ENCODE measurements at regions not wholly inside any gene's neighbourhood (a gene's known extent, or its start where the extent isn't known, plus 50 kb on each side); places are given as distances from the start of the nearest gene placed in this dataset.
"Not testable (repeated sequence)": the region's sequence is repeated elsewhere in the genome, so short reads cannot be mapped to it uniquely, and the experiment has no call there.

DNA sequence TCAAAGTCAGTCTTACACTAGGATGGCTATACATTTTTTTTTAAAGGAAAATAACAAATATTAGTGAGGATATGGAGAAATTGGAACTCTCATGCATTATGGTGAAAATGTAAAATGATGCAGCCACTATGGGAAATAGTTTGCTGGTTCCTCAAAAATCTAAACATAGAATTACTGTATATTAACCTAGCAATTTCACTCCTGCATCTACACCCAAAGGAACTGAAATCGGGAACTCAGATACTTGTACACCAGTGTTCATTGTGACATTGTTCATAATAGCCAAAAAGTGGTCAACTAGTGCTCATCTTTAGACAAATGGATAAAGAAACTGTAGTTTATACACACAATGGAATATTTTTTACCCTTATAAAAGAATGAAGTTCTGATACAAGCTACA is 110.7 kb downstream of the UTRN start:
- FAIRE-seq, result no peak

DNA sequence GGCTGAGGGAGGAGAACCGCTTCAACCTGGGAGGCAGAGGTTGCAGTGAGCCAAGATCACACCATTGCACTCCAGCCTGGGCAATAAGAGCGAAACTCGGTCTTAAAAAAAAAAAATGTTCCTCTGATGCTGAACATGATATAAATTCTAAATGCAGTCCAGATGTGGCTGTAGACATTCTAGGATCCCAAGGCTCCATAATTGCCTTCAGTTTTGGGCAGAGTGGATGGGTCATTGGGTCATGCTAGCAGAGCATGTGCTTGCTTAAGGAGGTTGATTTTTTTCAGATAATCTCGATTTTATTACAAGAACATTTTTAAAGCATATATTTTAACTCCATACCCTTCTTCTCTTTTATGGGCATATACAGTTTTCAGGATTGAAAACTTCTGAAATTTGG is 112.0 kb downstream of the UTRN start:
- FAIRE-seq, result no peak

DNA sequence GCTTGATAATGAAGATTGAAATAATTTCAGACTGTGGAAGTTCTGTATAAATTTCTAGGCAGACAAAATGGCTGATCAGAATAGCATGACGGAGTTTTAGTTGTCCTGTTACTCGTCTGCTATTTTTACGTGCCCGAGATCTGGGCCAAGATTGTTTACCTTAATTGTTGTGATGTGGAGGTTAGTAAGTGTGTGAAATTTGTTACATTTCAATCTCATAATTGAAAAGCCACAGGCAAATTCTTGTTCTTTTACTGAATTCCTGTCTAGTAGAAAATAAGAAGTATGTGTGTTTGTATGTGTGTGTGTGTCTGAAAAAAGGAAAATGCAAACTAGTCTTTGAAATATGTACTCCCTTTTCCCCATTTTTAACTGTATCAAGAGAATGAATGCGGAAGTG is 115.2 kb downstream of the UTRN start:
- no peak for FAIRE-seq

DNA sequence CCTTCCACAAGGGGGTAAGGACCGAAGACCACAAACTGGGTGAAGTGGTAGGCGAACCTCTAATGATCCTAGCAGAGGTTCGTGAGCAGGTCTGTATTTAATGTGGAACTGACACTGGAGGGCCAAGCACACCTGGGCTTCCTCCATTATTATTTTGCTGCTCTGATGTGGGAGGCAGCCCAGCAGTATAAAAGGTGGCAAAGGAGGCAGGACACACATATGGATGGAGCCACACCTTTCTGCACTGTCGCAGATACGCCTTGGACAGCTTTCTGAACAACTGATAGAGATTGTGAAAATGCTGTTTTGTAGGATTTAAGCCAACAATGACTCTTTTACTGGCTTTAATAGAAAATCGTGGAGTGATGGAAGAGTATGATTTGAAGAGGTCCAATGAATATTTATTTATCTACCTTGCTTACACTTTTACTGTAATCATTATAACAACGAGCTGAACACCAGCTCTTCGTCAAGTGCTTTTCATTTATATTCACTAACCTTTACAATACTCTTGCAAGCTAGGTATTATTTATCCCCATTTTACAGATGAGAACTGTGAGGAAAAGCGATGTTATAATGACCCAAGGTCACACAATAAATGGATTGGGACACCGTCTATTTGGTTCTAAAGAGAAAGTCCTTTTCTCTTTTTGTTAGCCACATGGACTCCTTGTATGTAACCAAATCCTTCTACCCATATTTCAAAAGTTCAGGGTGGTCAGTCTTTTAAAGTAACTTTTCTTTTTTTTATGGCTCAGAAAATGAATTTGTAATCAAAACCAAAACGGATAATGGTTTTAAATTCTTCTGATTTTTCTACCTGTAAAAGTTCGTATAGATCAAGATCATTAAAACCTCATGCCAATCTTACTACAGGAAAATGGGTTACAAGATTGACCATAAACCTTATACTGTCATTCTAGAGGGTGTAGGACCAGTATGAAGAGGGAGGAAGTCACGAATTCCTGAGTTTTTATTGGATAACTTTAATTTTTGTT is 116.9 kb downstream of the UTRN start:
- no peak for FAIRE-seq

DNA sequence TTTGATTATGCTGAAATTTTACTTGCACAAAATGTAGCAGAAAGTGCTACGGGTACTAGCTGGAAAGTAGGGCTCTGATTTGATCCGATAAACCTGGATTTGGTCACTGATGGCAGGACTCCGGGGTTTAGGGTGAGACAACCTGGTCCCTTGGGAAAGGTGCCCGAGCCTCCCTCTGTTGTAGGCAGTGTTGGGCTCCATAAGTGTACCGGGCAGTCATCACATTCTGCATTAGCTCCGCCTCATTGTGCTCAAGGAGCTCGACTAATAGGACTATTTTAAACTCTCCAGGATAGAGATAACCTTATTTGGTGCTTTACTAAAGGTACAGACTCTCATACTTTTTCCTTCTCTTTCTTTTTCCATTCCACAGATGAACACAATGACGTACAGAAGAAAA is 117.6 kb downstream of the UTRN start:
- FAIRE-seq, result no peak

DNA sequence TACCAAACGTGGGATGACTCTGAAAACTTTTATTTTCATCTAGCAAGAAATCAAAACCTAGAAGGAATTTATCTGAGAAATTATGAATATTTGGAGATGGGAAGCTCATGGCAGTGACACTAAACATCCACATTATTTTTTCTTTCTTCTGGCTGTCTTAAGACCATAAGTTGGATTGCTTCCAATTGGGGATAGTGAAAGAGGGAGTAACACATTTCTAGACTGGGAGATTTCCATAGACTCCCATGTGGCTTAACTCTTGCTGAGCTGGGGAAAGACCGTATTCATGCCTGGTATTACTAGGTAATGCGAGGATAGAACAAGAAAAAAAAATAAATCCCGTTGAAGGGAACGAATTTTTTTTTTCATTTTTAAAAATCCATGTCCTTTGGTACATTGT is 120.0 kb downstream of the UTRN start:
- no peak for FAIRE-seq

DNA sequence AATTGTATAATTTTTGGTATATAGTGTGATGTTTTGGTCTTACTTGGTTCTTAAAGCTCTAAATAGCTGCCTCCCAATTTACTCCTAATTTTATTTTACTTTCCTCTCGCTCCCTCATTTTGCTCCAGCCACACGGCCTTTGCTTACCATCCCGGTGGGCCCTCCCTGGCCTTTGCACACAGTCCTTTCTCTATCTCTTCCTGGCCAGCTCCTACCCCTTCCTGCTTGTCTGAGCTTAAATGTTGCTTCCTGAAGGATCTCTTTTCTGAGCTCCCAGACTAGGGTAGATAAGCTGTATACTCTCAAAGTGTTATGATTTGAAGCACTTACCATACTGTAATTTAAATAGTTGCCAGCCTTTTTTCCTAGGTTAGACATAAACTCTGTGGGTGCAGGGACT is 121.7 kb downstream of the UTRN start:
- no peak for FAIRE-seq

DNA sequence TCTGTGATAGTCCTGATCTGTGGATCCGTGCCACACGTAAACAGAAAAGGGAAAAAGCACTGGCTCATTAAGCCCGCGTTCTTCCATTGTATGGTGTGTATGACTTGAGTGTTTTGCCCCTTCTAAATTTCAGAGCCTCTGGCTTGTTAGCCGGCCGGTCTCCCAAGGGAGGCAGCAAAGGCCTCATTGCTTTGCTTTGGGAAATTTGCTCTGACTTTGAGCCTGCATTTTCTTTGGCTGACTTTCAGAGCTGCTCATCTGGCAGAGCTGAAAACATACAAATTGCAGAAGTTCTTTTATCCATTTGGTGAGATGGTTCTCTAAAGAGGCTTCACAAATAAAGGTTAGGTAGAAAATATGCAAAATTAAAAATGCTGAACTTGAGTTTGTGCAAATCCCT is 123.0 kb downstream of the UTRN start:
- no peak for FAIRE-seq

DNA sequence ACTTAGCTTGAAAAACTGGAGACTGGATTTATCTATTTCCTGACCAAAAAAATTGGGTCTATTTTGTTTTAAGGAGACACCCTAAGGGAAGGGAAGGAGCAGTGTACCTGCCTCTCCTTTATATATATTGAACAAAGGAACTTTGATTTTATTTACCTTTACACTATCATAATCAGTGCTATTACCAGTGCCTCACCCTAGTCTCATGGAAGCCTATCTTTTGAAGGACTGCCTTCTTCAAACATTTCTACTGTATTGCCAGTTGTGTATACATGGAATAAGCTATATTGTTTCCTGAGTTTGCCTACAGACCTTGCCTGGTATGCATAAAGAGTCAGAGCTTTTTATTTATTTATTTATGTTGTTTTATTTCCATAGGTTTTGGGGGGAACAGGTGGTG is 124.9 kb downstream of the UTRN start:
- FAIRE-seq, result no peak

DNA sequence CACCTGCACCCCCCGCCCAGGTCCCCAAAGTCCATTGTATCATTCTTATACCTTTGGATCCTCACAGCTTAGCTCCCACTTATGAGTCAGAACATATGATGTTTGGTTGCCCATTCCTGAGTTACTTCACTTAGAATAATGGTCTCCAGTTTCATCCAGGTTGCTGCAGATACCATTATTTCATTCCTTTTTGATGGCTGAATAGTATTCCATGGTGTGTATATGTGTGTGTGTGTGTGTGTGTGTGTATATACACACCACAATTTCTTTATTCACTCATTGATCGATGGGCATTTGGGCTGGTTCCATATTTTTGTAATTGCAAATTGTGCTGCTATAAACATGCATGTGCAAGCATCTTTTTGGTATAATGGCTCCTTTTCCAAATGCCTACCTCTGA is 125.4 kb downstream of the UTRN start:
- FAIRE-seq, result not testable (repeated sequence)

DNA sequence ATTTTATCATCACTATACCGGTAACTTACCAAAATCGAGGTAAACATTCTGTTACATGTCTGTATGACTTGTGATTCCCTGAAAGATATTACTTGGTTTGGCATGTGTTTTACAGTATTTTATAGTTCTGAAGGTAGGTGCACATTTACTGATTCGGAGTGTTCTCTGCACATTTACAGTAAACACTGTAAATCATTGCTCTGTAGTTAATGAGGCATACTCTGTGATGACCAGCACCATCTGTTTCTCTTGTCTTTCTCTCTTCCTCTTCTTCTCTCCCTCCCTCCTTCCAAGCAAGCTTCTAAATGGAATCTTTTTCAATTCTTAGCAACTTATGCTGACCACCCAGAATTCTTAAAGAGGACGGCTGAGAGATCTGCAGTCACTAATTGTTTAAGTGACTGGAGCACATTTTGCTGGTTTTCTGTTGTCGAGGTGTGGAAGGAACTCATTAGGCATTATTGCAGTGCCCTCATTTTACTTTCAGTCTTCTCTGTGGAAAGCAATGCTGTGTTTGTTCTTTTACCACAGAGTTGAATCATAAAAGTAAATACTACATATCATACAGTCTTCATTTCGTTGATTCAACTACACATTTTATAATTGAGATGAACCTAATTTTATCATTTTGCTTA is 126.5 kb downstream of the UTRN start:
- no peak for FAIRE-seq

DNA sequence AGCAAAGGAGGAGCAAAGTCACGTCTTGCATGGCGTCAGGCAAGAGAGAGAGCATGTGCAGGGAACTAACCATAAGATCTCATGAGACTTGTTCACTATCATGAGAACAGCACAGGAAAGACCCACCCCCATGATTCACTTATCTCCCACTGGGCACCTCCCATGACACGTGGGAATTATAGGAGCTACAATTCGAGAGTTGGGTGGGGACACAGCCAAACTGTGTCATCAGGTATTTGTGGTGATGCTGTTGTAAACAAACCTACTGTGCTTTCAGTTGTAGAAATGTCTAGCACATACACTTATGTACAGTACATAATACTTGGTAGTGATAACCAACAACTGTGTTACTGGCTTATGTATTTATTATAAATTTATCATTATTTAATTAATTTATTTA is 128.3 kb downstream of the UTRN start:
- no peak for FAIRE-seq

DNA sequence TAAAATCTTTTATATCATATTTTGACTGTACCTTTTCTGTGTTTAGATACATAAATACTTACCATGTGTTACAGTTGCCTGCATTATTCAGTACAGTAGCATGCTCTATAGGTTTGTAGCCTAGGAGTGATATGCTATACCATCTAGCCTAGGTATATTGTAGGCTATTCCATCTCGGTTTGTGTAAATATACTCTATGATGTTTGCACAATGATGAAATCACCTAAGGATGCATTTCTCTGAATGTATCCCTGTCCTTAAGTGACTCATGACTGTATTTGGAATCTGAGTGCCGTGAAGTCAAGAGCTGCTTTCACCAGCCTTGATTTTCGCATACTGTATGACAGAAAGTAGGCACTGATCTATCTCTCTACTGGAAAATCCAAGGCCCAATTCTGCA is 129.9 kb downstream of the UTRN start:
- FAIRE-seq, result peak; percentile 10

DNA sequence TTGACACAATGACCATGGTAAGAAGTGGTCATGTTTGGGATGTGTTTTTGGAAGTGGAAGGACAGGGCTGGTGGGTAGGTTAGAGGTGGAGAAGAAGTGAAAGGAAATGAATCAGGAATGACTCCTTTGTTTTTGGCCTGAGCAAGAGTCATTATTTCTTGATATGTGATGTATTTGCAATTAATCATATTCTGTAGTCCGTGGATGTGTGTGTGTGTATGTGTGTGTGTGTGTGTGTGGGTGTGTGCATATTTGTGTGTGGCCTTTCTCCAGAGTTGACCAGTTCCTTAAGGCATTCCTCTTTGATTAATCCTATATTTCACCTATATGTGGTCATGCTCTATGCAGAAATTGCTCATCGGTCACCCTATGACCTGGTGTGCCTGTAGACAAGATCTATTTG is 130.7 kb downstream of the UTRN start:
- no peak for FAIRE-seq

DNA sequence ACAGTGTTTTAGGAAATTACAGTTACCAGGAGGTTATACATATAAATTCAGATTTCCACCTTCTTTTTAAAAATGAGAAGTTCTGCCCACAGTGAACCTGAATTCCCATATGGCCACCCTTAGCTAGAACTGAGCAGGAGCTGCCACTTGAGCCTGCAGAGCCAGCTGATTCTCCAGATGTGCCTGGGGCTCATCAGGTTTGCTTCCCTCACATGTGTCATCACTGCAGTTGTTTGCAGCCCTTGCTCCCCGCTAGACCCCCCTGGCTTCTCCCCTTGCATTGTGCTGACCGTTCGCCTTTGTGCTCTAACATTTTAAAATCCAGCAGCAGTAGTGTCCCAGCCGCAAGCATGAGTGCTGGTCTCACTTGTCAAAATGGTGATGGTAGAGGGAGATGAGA is 131.1 kb downstream of the UTRN start:
- no peak for FAIRE-seq

DNA sequence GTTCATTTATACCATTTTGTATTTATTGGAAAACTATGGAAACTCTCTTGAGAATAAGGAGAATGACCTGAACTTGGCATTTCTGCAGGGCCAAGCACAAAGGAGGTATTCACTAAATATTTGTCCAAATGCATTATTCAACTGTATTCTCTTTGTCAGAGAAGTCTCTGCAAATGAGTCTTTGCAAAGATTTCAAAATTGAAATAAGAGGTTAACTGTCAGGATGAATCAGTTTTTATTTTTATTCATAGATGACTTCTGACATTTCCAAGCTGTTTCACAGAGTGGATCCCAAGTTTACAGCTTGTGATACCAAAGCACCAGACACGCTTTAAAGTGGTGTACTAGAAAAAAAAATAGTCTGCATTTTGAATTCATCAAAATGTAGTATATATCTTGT is 131.6 kb downstream of the UTRN start:
- FAIRE-seq, result no peak

DNA sequence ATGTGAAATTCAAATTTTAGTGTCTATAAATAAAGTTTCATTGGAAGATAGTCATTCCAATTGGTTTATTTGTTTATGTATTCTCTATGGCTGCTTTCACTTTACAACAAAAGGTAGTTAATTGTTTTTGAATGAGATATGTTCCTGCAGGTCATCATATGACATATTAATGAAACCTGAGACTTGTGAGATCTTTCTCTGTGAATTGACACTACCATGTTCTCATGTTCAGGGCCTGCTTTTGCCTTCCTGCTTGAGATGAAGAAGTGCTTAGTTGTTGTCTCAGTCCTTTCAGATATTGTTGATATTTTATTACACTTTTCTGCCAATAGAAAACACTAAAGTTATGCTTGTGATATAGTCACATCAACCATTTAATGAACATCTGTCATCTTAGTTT is 132.5 kb downstream of the UTRN start:
- FAIRE-seq, result no peak

DNA sequence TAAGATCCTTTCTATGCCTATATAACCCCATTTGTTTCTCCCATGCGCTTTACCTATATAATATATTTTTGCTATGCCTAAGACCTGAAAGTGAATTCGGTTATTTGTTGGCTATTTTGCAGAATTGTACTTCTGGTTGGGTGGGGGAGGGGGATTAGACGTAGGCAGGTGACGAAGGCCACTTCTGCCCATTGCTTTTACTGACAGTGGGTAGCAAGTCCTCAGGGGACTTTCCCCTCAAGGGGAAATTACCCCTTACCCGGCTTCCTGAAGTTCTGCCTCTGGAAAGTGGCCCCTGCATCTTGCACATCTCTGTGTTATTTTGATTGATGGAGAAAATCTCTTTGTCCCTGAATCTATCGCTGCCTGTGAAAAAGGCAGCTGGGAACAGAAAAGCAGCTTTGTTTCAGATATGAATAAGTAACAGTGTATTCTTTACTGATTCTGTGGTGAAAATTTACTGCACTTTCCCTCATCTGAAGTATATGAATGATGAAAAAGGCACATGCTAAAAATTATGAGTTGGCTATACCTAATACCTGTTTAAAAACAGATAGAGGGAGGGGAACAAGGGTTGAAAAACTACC is 133.9 kb downstream of the UTRN start:
- FAIRE-seq, result no peak

DNA sequence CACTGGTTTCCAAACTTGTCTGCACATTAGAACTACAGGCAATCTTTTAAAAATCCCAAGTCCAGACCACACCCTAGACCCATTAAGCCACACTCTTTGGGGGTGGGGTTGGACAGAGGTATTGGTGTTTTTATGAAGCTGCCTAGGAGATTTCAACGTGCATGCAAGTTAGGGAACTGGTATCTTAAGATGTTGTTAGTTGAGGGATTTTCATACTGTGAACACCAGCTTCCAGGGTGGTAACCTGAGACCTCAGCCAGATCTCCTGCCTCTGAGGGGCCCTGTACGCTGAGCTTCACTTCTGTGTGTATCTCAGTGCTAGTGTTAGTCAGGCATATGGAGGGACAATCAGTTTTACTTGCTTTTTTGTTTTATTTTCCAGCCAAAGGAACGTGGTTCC is 138.0 kb downstream of the UTRN start:
- FAIRE-seq, result no peak

DNA sequence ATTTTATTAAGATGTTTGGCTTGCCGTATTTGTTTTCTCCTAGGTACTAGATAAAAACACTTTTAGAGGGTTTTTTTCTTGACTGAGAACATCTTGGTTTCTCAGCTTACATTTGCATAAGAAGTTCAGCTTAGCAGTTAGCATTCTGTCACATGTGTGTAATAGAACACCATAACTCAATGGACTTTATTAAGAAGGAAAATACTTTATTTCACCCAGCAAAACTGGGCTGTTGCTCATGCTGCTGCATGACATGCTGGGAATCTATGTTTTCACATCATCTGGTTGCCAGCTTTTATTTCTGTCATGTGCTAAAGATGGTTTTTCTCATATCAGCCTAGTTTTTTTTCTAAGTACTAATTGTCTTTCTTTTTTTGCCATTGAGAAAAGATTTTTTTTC is 144.6 kb downstream of the UTRN start:
- FAIRE-seq, result no peak

DNA sequence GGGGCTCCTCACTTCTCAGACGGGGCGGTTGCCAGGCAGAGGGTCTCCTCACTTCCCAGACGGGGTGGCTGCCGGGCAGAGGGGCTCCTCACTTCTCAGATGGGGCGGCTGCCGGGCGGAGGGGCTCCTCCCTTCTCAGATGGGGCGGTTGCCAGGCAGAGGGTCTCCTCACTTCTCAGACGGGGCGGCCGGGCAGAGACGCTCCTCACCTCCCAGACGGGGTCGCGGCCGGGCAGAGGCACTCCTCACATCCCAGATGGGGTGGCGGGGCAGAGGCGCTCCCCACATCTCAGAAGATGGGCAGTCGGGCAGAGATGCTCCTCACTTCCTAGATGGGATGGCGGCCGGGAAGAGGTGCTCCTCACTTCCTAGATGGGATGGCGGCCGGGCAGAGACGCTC is 148.3 kb downstream of the UTRN start:
- FAIRE-seq, result not testable (repeated sequence)

DNA sequence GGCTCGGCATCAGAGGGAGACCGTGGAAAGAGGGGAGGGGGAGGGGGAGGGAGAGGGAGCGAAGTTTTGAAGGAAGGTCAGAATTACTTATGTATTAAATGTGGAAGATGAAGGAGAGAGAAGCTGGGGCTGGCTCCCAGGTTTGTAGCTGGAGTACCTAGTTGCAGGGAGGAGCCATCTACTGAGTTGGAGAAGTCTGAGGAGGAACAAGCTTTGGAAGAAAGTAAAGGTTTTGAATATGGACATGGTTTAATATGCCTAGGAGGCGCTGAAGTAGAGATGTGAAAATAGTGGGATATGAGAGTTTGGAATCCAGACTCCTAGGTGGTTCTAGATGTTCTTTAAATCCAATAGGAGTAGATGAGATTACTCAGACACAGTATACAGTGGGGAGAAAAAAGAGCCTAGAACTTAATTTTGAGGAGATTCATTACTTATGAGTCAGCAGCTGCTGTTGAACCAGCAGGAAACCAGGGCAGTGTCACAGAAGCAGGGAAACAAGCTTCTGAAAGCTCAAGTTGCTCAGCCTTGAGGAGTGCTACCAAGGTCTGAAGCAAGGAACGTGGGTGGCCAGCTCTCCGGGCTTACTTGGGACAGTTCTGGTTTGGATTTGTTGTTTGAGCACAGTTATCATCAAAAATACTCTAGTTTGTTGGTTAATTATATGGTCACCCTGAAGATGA is 149.3 kb downstream of the UTRN start:
- no peak for FAIRE-seq

All from colon (tissue), 2 donors.